ENCODE measurements at regions not wholly inside any gene's neighbourhood (a gene's known extent, or its start where the extent isn't known, plus 50 kb on each side); places are given as distances from the start of the nearest gene placed in this dataset.

GRCh38 chr2:145206496-145207281 is 686.8 kb upstream of the ZEB2 start:
- Histone ChIP-seq H2AFZ (ENCODE audit: low read length) (no peak overlapping the region), H3K56ac (ENCODE audit: insufficient read length, low read depth, low read length) (no peak overlapping the region), H3K14ac (ENCODE audit: insufficient read depth, low read length) (no peak overlapping the region), H2BK20ac (ENCODE audit: low read depth, low read length, poor library complexity, severe bottlenecking) (no peak overlapping the region), H3K9ac (ENCODE audit: extremely low read depth, insufficient read length, low read length) (no peak overlapping the region), H3K4me1 (ENCODE audit: insufficient read depth, low read length) (no peaks in the 10 kb centered on the region), H3K27me3 (ENCODE audit: insufficient read depth, low read length) (no peaks in the 10 kb centered on the region), H4K5ac (ENCODE audit: insufficient read length, low read depth, low read length) (no peak overlapping the region), H3K79me2 (ENCODE audit: insufficient read depth, low read length) (no peaks in the 10 kb centered on the region), H3K9me3 (ENCODE audit: control insufficient read depth, low read depth, low read length) (no peaks in the 10 kb centered on the region), H2BK120ac (ENCODE audit: low read depth, low read length, poor library complexity, severe bottlenecking) (no peak overlapping the region), H4K8ac (replicated peaks; ENCODE audit: insufficient read length, low read depth, low read length) (no peak overlapping the region), H3K23ac (ENCODE audit: insufficient read length, low read depth, low read length) (no peak overlapping the region), H3K27ac (ENCODE audit: insufficient read length, low read depth, low read length) (no peak overlapping the region), H2AK5ac (ENCODE audit: insufficient read length, low read length) (no peak overlapping the region), H4K20me1 (ENCODE audit: control insufficient read depth, insufficient read depth, insufficient read length) (no peaks in the 10 kb centered on the region), H3K18ac (ENCODE audit: insufficient read length, low read depth, low read length) (no peak overlapping the region), H2BK5ac (ENCODE audit: insufficient read length, low read length) (no peak overlapping the region), H2BK15ac (ENCODE audit: low read depth, low read length) (no peak overlapping the region), H4K91ac (ENCODE audit: insufficient read length, low read depth, low read length) (no peak overlapping the region), H3K23me2 (ENCODE audit: insufficient read length, low read depth, low read length, poor library complexity, severe bottlenecking) (no peaks in the 10 kb centered on the region), H2BK12ac (ENCODE audit: insufficient read length, low read depth, low read length) (no peak overlapping the region), H3K4me2 (ENCODE audit: insufficient read depth, insufficient read length, low read length) (no peak overlapping the region), H3K79me1 (ENCODE audit: insufficient read depth, low read depth, low read length, poor library complexity, severe bottlenecking) (no peaks in the 10 kb centered on the region), H3K4ac (ENCODE audit: low read depth, low read length) (no peak overlapping the region), H3T11ph (ENCODE audit: low read length) (no peak overlapping the region)
- Mint-ChIP-seq H3K4me3 (no peak overlapping the region), H3K9me3 (peaks cover 16 to 19% of the 10 kb centered on the region in 2 experiments; a peak in 4 of 5 replicates), H3K36me3 (ENCODE audit: insufficient read depth in 1 of 3, low read depth in 3 of 3) (peaks cover 3 to 11% (median 6%) of the 10 kb centered on the region in 3 experiments; a peak in 6 of 7 replicates), H3K4me1 (no peaks in the 10 kb centered on the region), H3K27me3 (ENCODE audit: low read depth) (no peaks in the 10 kb centered on the region), H3K27ac (no peak overlapping the region)
- no CpG with 5 or more reads among the region's 4 CpGs for WGBS (ENCODE audit: extremely low coverage, insufficient read length, low lambda C conversion rate)
- TF ChIP-seq CTCF (conservative IDR thresholded peaks at IDR 0.05), result no peak
- DNase-seq, result no peak
